ENCODE measurements at regions not wholly inside any gene's neighbourhood (a gene's known extent, or its start where the extent isn't known, plus 50 kb on each side); places are given as distances from the start of the nearest gene placed in this dataset.

DNA sequence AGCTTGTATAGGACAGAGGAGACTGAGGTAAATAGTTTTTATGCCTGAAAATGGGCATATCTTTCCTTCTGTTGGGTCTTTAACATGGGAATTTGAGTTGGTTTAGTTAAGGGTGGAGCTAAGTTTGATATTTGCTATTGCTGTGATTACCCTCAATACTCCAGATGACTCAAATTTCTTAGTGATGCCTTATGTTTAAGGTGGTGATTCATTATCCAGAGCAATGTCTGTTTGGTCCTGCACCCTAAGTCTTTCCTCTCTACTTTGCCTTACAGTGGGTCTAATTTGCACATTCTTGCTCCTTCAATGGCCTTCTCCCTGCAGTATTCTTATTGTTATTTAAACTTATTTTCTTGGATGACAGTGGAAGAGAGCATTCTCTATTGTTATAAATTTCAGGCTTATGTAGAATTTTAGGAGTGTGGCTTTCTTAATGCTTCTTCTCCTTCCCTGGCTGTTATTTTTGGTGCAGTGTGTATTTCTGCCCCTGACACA is 312.9 kb upstream of the RPS23 start (continued):
- TF ChIP-seq ZNF586 (CRISPR knock-in tag; conservative IDR thresholded peaks at IDR 0.05) (no peak), THRAP3 (IDR thresholded peaks at IDR 0.05; ENCODE audit: borderline replicate concordance) (no peak), MED1 (CRISPR knock-in tag; IDR thresholded peaks at IDR 0.05; ENCODE audit: borderline replicate concordance) (no peak), GTF2A2 (tag; IDR thresholded peaks at IDR 0.05) (no peak)
- TF ChIP-seq, protein P1, sequence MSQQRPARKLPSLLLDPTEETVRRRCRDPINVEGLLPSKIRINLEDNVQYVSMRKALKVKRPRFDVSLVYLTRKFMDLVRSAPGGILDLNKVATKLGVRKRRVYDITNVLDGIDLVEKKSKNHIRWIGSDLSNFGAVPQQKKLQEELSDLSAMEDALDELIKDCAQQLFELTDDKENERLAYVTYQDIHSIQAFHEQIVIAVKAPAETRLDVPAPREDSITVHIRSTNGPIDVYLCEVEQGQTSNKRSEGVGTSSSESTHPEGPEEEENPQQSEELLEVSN (IDR thresholded peaks at IDR 0.05; ENCODE audit: borderline replicate concordance in 1 of 2, extremely low read depth in 1 of 2, insufficient read depth in 1 of 2, insufficient read length in 1 of 2, low read depth in 1 of 2, low read length in 1 of 2, poor library complexity in 1 of 2, severe bottlenecking in 1 of 2): no peak

DNA sequence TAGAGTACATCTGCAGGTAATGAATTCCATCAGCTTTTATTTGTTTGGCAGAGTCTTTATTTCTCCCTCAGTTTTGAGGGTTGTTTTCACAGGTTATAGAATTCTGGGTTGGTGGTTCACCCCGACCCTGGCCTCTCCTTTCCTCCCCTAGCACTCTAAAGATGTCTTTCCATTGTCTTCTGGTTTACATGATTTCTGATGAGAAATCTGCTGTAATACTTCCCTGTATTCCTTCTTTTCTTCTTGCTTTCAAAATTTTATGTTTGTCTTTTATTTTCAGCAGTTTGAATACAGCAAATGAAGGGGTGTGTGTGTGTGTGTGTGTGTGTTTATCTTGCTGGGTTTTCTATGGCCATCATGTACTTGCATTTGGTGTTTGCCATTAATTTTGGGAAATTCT is 312.0 kb upstream of the RPS23 start:
- Histone ChIP-seq H3K9me3 (replicated peaks; ENCODE audit: control insufficient read depth, insufficient read depth, low read depth, low read length) (no peaks in the 10 kb centered on the region), H3K9me1 (ENCODE audit: control insufficient read depth, insufficient read depth, low read length) (no peaks in the 10 kb centered on the region), H3K27me3 (ENCODE audit: control insufficient read depth in 2 of 2, insufficient read depth in 2 of 2, low read length in 2 of 2) (no peaks in the 10 kb centered on the region), H2AFZ (ENCODE audit: low read depth, low read length) (no peak overlapping the region), H3K4me2 (ENCODE audit: insufficient read depth, low read length) (no peak overlapping the region), H3K79me2 (ENCODE audit: control insufficient read depth, insufficient read depth, low read length) (no peaks in the 10 kb centered on the region), H3K4me1 (replicated peaks in 1 of 2; ENCODE audit: control insufficient read depth in 2 of 2, insufficient read depth in 2 of 2, low read length in 2 of 2) (no peaks in the 10 kb centered on the region), H3K9ac (ENCODE audit: insufficient read depth in 1 of 2, low read depth in 2 of 2, low read length in 2 of 2) (no peak overlapping the region), H3K4me3 (no peak overlapping the region), H4K20me1 (replicated peaks; ENCODE audit: control insufficient read depth, insufficient read depth, low read length) (no peaks in the 10 kb centered on the region), H3K36me3 (ENCODE audit: control insufficient read depth, insufficient read depth, low read length) (no peaks in the 10 kb centered on the region), H3K27ac (ENCODE audit: extremely low read depth, low read depth, low read length) (no peak overlapping the region)
- DNase-seq (ENCODE audit: extremely low read depth in 1 of 4, low spot score in 3 of 4): no peak
- no TSS peak for BruUV-seq (replicated peaks)
- 0% methylated on average over 1 of the region's 1 CpG for WGBS (ENCODE audit: insufficient coverage, low coverage, missing lambda C conversion rate)
- intact Hi-C loops (cut with micrococcal nuclease): no loop called here
- POLR2A ChIA-PET: interaction anchor here (0.9 kb wide), 1 partner anchor 8 kb away, joined by 3 read pairs; no protein-coding TSS in a partner anchor
- no peak for FAIRE-seq
- CTCF ChIA-PET (ENCODE audit: low intra/inter-chr PET ratio): no interaction called here
- ATAC-seq: no peak
- in situ Hi-C loops (cut with MboI): no loop called here
- TF ChIP-seq TBP (optimal IDR thresholded peaks at IDR 0.05; ENCODE audit: low read depth, low read length): no peak
- no peak for TF ChIP-seq NFRKB (IDR thresholded peaks at IDR 0.05; ENCODE audit: low read depth)
- TF ChIP-seq POLR2H (tag; IDR thresholded peaks at IDR 0.05; ENCODE audit: low read depth): no peak
- TF ChIP-seq, protein P2, sequence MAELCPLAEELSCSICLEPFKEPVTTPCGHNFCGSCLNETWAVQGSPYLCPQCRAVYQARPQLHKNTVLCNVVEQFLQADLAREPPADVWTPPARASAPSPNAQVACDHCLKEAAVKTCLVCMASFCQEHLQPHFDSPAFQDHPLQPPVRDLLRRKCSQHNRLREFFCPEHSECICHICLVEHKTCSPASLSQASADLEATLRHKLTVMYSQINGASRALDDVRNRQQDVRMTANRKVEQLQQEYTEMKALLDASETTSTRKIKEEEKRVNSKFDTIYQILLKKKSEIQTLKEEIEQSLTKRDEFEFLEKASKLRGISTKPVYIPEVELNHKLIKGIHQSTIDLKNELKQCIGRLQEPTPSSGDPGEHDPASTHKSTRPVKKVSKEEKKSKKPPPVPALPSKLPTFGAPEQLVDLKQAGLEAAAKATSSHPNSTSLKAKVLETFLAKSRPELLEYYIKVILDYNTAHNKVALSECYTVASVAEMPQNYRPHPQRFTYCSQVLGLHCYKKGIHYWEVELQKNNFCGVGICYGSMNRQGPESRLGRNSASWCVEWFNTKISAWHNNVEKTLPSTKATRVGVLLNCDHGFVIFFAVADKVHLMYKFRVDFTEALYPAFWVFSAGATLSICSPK (IDR thresholded peaks at IDR 0.05; ENCODE audit: borderline replicate concordance): no peak
- no peak for TF ChIP-seq ZNF239 (CRISPR knock-in tag; IDR thresholded peaks at IDR 0.05)
- TF ChIP-seq ZBED1 (IDR thresholded peaks at IDR 0.05): no peak
- TF ChIP-seq, protein P3, sequence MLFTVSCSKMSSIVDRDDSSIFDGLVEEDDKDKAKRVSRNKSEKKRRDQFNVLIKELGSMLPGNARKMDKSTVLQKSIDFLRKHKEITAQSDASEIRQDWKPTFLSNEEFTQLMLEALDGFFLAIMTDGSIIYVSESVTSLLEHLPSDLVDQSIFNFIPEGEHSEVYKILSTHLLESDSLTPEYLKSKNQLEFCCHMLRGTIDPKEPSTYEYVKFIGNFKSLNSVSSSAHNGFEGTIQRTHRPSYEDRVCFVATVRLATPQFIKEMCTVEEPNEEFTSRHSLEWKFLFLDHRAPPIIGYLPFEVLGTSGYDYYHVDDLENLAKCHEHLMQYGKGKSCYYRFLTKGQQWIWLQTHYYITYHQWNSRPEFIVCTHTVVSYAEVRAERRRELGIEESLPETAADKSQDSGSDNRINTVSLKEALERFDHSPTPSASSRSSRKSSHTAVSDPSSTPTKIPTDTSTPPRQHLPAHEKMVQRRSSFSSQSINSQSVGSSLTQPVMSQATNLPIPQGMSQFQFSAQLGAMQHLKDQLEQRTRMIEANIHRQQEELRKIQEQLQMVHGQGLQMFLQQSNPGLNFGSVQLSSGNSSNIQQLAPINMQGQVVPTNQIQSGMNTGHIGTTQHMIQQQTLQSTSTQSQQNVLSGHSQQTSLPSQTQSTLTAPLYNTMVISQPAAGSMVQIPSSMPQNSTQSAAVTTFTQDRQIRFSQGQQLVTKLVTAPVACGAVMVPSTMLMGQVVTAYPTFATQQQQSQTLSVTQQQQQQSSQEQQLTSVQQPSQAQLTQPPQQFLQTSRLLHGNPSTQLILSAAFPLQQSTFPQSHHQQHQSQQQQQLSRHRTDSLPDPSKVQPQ (CRISPR knock-in tag; IDR thresholded peaks at IDR 0.05; ENCODE audit: borderline replicate concordance): no peak
- no peak for TF ChIP-seq TEAD2 (tag; IDR thresholded peaks at IDR 0.05)
- no peak for TF ChIP-seq TEAD4 (IDR thresholded peaks at IDR 0.05; ENCODE audit: low read length)
- TF ChIP-seq TEAD4 (CRISPR knock-in tag; IDR thresholded peaks at IDR 0.05; ENCODE audit: borderline replicate concordance): no peak
- TF ChIP-seq ZNF217 (CRISPR knock-in tag; IDR thresholded peaks at IDR 0.05): no peak
- TF ChIP-seq BRCA1 (IDR thresholded peaks at IDR 0.05): no peak
- no peak for TF ChIP-seq BRCA1 (CRISPR knock-in tag; IDR thresholded peaks at IDR 0.05)
- TF ChIP-seq HNRNPH1 (optimal IDR thresholded peaks at IDR 0.05; ENCODE audit: low read depth, low read length): no peak
